ENCODE measurements at regions not wholly inside any gene's neighbourhood (a gene's known extent, or its start where the extent isn't known, plus 50 kb on each side); places are given as distances from the start of the nearest gene placed in this dataset.
"Not testable (repeated sequence)": the region's sequence is repeated elsewhere in the genome, so short reads cannot be mapped to it uniquely, and the experiment has no call there.

DNA sequence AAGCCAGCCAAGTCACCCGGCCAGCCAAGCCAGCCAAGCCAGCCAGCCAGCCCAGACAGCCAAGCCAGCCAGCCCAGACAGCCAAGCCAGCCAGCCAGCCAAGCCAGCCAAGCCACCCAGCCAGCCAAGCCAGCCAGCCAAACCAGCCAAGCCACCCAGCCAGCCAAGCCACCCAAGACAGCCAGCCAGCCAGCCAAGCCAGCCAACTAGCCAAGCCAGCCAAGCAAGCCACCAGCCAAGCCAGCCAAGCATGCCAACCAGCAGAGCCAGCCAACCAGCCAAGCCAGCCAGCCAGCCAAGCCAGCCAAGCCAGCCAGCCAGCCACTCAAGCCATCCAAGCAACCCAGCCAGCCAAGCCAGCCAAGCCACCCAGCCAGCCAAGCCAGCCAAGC lies 323.1 kb upstream of the PLGLB2 start:
- H3K9ac ChIP-seq (replicated peaks; ENCODE audit: extremely low read depth, insufficient read depth, low read length); H4K20me1 ChIP-seq (replicated peaks; ENCODE audit: control insufficient read depth, extremely low read depth, insufficient read depth, low read length); H3K4me2 ChIP-seq (ENCODE audit: insufficient read depth, low read length); H3K4me3 ChIP-seq (replicated peaks in 1 of 3; ENCODE audit: insufficient read depth in 1 of 3, low read depth in 1 of 3, low read length in 3 of 3); BruUV-seq (replicated peaks); DNase-seq (ENCODE audit: low read depth, low spot score); dilution Hi-C loops (cut with MboI; ENCODE audit: extremely low pct_ligation_motif_present, low sequenced_read_pairs); H3K4me1 ChIP-seq (ENCODE audit: control insufficient read depth, extremely low read depth, insufficient read depth, low read length); H3K9me3 ChIP-seq (replicated peaks; ENCODE audit: control insufficient read depth, insufficient read depth, low read length); H3K9me1 ChIP-seq (replicated peaks; ENCODE audit: control insufficient read depth, extremely low read depth, insufficient read depth, low read length); POLR2A ChIA-PET; H3K79me2 ChIP-seq (ENCODE audit: control insufficient read depth, insufficient read depth, low read length); FAIRE-seq; H3K27ac ChIP-seq (ENCODE audit: insufficient read depth, low read depth, low read length); H2AFZ ChIP-seq (ENCODE audit: low read depth, low read length); H3K27me3 ChIP-seq (ENCODE audit: control insufficient read depth in 2 of 2, insufficient read depth in 2 of 2, low read length in 2 of 2); intact Hi-C loops (cut with micrococcal nuclease); H3K36me3 ChIP-seq (ENCODE audit: control insufficient read depth in 2 of 2, extremely low read depth in 1 of 2, insufficient read depth in 2 of 2, low read length in 2 of 2); CTCF ChIA-PET: not testable (repeated sequence)

DNA sequence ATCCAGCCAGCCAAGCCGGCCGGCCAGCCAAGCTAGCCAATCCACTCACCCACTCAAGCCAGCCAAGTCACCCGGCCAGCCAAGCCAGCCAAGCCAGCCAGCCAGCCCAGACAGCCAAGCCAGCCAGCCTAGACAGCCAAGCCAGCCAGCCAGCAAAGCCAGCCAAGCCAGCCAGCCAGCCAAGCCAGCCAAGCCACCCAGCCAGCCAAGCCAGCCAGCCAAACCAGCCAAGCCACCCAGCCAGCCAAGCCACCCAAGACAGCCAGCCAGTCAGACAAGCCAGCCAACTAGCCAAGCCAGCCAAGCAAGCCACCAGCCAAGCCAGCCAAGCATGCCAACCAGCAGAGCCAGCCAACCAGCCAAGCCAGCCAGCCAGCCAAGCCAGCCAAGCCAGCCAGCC lies 322.7 kb upstream of the PLGLB2 start:
- H3K4me3 ChIP-seq (replicated peaks in 1 of 3; ENCODE audit: insufficient read depth in 1 of 3, low read depth in 1 of 3, low read length in 3 of 3); H3K9ac ChIP-seq (replicated peaks; ENCODE audit: extremely low read depth, insufficient read depth, low read length); H3K79me2 ChIP-seq (ENCODE audit: control insufficient read depth, insufficient read depth, low read length); dilution Hi-C loops (cut with MboI; ENCODE audit: extremely low pct_ligation_motif_present, low sequenced_read_pairs); H2AFZ ChIP-seq (ENCODE audit: low read depth, low read length); H3K4me1 ChIP-seq (ENCODE audit: control insufficient read depth, extremely low read depth, insufficient read depth, low read length); H4K20me1 ChIP-seq (replicated peaks; ENCODE audit: control insufficient read depth, extremely low read depth, insufficient read depth, low read length); H3K27me3 ChIP-seq (ENCODE audit: control insufficient read depth in 2 of 2, insufficient read depth in 2 of 2, low read length in 2 of 2); BruUV-seq (replicated peaks); CTCF ChIA-PET; FAIRE-seq; DNase-seq (ENCODE audit: low read depth, low spot score); H3K9me1 ChIP-seq (replicated peaks; ENCODE audit: control insufficient read depth, extremely low read depth, insufficient read depth, low read length); H3K4me2 ChIP-seq (ENCODE audit: insufficient read depth, low read length); intact Hi-C loops (cut with micrococcal nuclease); H3K36me3 ChIP-seq (ENCODE audit: control insufficient read depth in 2 of 2, extremely low read depth in 1 of 2, insufficient read depth in 2 of 2, low read length in 2 of 2); H3K9me3 ChIP-seq (replicated peaks; ENCODE audit: control insufficient read depth, insufficient read depth, low read length); H3K27ac ChIP-seq (ENCODE audit: insufficient read depth, low read depth, low read length); POLR2A ChIA-PET: not testable (repeated sequence)

DNA sequence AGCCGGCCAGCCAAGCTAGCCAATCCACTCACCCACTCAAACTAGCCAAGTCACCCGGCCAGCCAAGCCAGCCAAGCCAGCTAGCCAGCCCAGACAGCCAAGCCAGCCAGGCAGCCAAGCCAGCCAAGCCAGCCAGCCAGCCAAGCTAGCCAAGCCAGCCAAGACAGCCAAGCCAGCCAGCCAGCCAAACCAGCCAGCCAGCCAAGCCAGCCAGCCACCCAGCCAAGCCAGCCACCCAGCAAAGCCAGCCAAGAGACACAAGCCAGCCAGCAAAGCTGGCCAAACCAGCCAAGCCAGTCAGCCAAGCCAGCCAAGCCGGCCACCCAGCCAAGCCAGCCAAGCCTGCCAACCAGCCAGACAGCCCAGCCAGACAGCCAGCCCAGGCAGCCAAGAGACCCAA lies 322.2 kb upstream of the PLGLB2 start:
- H3K36me3 ChIP-seq (ENCODE audit: control insufficient read depth in 2 of 2, extremely low read depth in 1 of 2, insufficient read depth in 2 of 2, low read length in 2 of 2); H3K4me2 ChIP-seq (ENCODE audit: insufficient read depth, low read length); POLR2A ChIA-PET; H3K9me3 ChIP-seq (replicated peaks; ENCODE audit: control insufficient read depth, insufficient read depth, low read length); BruUV-seq (replicated peaks); dilution Hi-C loops (cut with MboI; ENCODE audit: extremely low pct_ligation_motif_present, low sequenced_read_pairs); H3K9ac ChIP-seq (replicated peaks; ENCODE audit: extremely low read depth, insufficient read depth, low read length); H3K27ac ChIP-seq (ENCODE audit: insufficient read depth, low read depth, low read length); H3K79me2 ChIP-seq (ENCODE audit: control insufficient read depth, insufficient read depth, low read length); H3K9me1 ChIP-seq (replicated peaks; ENCODE audit: control insufficient read depth, extremely low read depth, insufficient read depth, low read length); H3K4me3 ChIP-seq (replicated peaks in 1 of 3; ENCODE audit: insufficient read depth in 1 of 3, low read depth in 1 of 3, low read length in 3 of 3); intact Hi-C loops (cut with micrococcal nuclease); H2AFZ ChIP-seq (ENCODE audit: low read depth, low read length); H4K20me1 ChIP-seq (replicated peaks; ENCODE audit: control insufficient read depth, extremely low read depth, insufficient read depth, low read length); CTCF ChIA-PET; H3K27me3 ChIP-seq (ENCODE audit: control insufficient read depth in 2 of 2, insufficient read depth in 2 of 2, low read length in 2 of 2); FAIRE-seq; DNase-seq (ENCODE audit: low read depth, low spot score); H3K4me1 ChIP-seq (ENCODE audit: control insufficient read depth, extremely low read depth, insufficient read depth, low read length): not testable (repeated sequence)

DNA sequence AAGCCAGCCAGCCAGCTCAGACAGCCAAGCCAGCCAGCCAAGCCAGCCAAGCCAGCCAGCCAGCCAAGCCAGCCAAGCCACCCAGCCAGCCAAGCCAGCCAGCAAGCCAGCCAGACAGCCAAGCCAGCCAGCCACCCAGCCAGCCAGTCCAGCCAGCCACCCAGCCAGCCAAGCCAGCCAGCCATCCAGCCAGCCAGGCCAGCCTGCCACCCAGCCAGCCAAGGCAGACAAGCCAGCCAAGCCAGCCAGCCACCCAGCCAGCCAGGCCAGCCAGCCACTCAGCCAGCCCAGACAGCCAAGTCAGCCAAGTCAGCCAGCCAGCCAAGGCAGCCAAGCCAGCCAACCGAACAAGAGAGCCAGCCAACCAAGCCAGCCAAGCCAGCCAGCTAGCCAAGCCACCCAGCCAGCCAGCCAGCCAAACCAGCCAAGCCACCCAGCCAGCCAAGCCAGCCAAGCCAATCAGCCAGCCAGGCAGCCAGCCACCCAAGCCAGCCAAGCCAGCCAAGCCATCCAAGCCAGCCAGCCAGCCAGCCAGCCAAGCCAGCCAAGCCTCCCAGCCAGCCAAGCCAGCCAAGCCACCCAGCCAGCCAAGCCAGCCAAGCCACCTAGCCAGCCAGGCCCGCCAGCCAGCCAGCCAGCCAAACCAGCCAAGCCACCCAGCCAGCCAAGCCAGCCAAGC lies 319.3 kb upstream of the PLGLB2 start:
- DNase-seq (ENCODE audit: low read depth, low spot score) = peak; percentile 0
- H3K27me3 ChIP-seq (ENCODE audit: control insufficient read depth in 2 of 2, insufficient read depth in 2 of 2, low read length in 2 of 2); BruUV-seq (replicated peaks); H2AFZ ChIP-seq (ENCODE audit: low read depth, low read length); intact Hi-C loops (cut with micrococcal nuclease); FAIRE-seq; CTCF ChIA-PET; H4K20me1 ChIP-seq (replicated peaks; ENCODE audit: control insufficient read depth, extremely low read depth, insufficient read depth, low read length); H3K4me1 ChIP-seq (ENCODE audit: control insufficient read depth, extremely low read depth, insufficient read depth, low read length); H3K27ac ChIP-seq (ENCODE audit: insufficient read depth, low read depth, low read length); H3K36me3 ChIP-seq (ENCODE audit: control insufficient read depth in 2 of 2, extremely low read depth in 1 of 2, insufficient read depth in 2 of 2, low read length in 2 of 2); H3K9ac ChIP-seq (replicated peaks; ENCODE audit: extremely low read depth, insufficient read depth, low read length); H3K9me3 ChIP-seq (replicated peaks; ENCODE audit: control insufficient read depth, insufficient read depth, low read length); H3K9me1 ChIP-seq (replicated peaks; ENCODE audit: control insufficient read depth, extremely low read depth, insufficient read depth, low read length); H3K4me3 ChIP-seq (replicated peaks in 1 of 3; ENCODE audit: insufficient read depth in 1 of 3, low read depth in 1 of 3, low read length in 3 of 3); H3K79me2 ChIP-seq (ENCODE audit: control insufficient read depth, insufficient read depth, low read length); POLR2A ChIA-PET; H3K4me2 ChIP-seq (ENCODE audit: insufficient read depth, low read length); dilution Hi-C loops (cut with MboI; ENCODE audit: extremely low pct_ligation_motif_present, low sequenced_read_pairs): not testable (repeated sequence)
